Midbrain (tissue), 1 donor: ENCODE measurements at regions not wholly inside any gene's neighbourhood (a gene's known extent, or its start where the extent isn't known, plus 50 kb on each side); places are given as distances from the start of the nearest gene placed in this dataset.

Experiments
- DNase-seq: peaks from one replicate; lab custom pipeline; 2025; lab: John Stamatoyannopoulos, UW

GRCh38 chr18:76195601-76196000 is 299.4 kb downstream of the ZNF516 start:
- DNase-seq = no peak

DNA sequence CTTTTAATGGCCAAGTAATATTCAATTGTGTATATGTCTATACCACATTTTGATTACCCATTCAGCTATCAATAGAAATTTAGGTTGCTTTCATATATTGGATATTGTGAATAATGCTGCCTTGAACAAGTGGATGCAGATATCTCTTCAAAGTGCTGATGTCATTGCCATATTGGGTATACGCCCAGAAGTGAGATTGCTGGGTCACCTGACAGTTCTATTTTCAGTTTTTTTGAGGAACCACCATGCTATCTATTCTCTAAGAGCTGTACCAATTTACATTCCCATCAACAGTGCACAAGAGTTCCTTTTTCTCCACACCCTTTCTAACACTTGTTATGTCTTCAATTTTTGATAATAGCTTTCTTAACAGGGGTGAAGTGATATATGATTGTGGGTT is 306.9 kb downstream of the ZNF516 start:
- DNase-seq = no peak

GRCh38 chr18:76179257-76179656 is 315.8 kb downstream of the ZNF516 start:
- DNase-seq = no peak

- DNase-seq = no peak
These were observed 317.9 kb downstream of the ZNF516 start for GRCh38 chr18:76177160-76177559.

DNA sequence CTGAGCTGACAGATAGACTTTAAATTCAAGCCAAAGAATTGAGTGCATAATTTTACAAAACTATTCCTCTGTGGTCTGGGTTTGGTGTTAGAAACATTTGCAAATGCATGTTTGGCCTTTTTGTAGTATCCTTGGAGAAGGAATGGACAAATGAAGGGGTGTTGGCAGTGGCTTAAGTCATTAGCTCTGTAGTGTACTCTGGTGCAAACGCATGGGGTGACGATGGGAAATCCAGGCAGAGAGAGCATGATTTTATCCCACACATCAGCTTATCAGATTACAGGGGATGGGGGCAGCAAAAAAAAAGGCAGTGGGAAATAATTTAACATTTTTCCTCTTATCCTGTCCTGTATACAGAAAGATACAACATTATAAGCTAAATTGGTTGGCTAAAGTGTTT is 320.6 kb downstream of the ZNF516 start:
- DNase-seq = no peak

GRCh38 chr18:76169733-76170132 is 325.3 kb downstream of the ZNF516 start:
- no peak for DNase-seq

DNA sequence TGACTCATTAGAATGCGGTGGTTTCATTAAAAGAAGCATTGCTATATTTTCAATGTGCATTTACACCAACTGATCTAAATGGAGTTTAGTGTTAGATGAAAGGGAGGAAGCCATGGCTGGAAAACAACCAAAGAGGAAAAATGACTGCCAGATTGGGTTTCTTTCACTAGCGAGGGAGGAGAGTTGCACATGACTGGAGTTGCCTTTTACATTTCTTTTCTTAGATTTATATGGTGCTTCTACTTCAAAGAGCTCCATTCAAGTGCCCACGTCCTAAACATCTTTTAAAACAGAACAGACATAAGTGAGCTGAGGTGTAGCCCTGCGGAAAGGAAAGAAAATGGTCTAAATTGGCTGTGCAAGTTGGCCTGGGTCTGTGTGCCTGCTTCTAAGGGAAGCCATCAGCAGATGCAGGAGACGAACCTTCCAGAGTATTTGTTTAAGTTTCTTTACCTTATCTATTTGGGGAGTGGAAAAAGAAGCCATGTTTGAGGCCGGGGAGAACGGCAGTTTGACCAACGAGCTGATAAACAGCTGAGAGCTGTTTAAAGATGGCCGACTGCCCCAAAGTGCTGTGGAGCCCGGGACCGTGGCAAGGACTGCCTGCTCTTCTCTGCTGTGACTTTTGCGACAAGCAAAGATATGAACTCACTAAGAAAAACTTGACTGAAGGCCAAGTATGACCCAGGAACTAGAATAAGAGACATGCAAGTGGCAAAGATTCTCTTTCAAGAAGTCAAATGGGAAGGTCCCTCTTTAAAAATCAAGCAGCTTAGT is 327.0 kb downstream of the ZNF516 start:
- DNase-seq = no peak

GRCh38 chr18:76167410-76167809 is 327.6 kb downstream of the ZNF516 start:
- no peak for DNase-seq

GRCh38 chr18:76162886-76163285 is 332.2 kb downstream of the ZNF516 start:
- DNase-seq = no peak

GRCh38 chr18:76161983-76162382 is 333.1 kb downstream of the ZNF516 start:
- DNase-seq = no peak

- DNase-seq = no peak
These were observed 341.4 kb downstream of the ZNF516 start for GRCh38 chr18:76153691-76154090.

- no peak for DNase-seq
These were observed 345.3 kb downstream of the ZNF516 start for GRCh38 chr18:76149734-76150133.

- no peak for DNase-seq
These were observed 345.8 kb downstream of the ZNF516 start for GRCh38 chr18:76149284-76149683.

DNA sequence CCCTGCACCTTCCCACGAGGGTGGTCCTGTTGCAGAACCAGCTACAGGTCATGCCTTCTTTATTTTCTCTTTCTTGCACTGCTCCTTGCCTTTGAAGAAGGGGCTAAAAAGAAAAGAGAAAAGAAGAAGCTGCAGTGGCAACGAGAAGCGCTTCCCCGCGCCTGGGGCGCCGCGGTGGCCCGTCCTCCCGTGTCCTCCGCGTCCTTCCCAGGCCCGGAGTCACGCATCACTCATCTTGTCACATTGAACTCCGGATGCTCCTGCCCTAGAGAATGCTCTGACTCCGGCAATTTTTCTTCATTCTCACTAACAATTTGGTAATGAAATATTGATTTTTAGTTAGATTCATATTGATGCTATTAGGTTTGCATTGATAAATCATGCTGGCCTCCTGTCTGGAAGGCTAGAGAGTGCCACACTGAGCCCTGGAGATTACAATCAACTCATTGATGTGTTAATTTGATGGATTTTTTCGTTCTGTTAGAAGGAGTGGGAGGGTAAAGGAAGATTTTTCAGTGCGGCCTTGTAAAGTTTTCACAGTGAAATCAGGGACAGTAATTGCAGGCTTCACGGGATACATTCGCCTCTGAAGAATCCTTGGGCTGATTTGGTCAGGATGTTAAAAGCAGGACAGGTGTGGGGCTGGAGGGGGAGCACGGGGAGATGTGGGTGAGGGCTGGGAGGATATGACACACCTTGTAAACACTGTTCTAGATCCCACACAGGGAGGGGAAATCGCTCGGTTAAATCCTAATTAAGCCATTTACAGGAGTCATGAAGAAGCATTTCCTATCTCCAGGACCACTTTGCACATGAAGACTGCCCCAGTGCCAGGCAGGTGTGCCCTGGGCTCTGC is 349.3 kb downstream of the ZNF516 start:
- DNase-seq = no peak

DNA sequence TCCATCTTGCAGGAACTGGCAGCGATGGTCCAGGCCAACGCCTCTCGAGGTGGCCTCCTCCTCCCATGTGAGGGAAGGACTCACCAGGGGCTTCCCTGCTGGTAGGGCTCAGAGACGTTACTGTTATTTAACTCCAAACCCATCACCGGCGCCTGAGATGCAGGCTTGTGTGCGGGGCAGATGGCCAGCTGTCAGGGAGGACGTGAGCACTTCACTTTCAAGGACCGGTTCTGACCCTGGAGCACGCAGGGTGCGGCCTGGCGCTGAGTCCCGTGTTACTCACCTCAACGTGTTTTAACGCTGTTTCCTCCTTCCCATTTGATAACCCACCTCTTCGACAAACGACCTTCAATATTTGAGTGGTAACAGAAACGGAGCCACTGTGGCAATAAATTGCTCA is 350.2 kb downstream of the ZNF516 start:
- DNase-seq = no peak

DNA sequence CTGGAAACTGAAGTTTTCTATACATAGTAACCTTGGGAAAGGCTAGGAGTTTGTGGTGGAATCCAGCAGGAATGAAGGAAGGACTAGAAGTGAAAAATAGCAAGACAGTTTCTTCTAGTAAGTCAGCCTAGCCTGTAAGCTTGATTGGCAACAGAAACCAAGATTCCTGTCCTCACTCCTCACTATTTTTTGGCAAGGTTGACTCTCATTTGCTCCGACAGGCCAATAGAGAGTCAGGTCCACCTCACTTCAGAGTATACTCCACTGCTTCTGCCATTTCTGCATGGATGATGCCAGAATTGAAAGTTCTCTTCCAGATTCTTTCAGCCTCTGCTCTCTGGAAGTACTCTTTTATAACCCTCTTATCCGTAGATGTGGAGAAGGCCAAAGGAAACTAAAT is 352.4 kb downstream of the ZNF516 start:
- no peak for DNase-seq

- no peak for DNase-seq
These were observed 355.2 kb downstream of the ZNF516 start for GRCh38 chr18:76139844-76140243.

- no peak for DNase-seq
These were observed 357.8 kb downstream of the ZNF516 start for GRCh38 chr18:76137216-76137615.

- DNase-seq = no peak
These were observed 358.3 kb downstream of the ZNF516 start for GRCh38 chr18:76136701-76137100.

DNA sequence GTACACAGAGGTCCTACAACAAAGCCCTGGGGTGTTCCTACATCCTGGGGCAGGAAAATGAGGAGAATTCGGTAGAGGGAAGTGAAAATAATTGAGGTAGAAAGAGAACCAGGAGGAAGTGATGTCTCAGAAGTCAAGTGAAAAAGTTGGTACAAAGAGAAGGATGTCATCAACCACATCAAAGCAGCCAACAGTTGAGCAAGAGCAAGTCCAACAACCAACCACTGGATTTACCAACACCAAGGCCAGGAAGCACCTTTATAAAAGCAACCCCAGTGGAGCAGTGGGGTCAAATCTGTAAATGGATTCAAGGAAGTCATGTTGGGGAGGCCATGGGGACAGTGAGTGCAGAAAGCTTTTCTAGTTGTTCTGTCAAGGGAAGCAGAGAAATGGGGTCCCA is 360.4 kb downstream of the ZNF516 start:
- no peak for DNase-seq

DNA sequence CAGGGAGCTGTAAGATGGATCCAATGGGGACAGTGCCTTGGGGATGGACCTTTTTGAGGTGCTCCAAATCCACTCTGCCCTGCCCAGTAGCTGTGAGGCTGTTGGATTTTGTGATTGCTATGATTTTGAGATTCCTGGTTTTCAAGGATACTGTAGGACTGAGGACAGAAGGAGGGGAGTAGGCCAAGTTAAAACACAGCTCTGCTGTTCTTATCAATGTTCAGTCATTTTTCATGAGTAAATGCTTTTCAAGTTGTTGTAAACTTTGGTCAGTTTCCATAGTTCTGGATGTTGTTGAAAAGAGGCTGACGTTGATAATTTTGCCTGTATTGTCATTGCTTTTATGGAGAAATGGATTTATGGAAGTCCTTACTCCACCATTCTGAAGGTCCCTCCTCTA is 361.2 kb downstream of the ZNF516 start:
- DNase-seq = no peak

DNA sequence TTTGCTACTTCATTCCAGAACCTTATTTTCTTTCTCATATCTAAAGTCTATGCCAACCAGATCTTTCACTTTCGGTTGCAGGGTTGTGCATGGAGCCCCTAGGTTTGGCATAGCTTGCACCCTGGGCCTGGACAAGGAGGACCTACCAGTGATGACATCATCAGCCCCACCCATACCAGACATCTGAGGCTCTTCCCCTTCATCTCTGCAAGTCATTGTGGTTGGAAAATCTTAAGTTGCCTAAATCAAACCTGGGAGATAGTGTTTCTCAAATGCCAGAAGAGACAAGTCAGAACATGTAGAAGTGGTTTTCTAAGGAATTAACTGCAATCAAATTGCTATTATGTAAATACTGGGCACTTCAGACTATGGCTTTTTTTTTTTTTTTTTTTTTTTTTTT is 363.3 kb downstream of the ZNF516 start:
- no peak for DNase-seq

- no peak for DNase-seq
These were observed 364.2 kb downstream of the ZNF516 start for GRCh38 chr18:76130845-76131244.
